HT-29 (cell line): ENCODE measurements at regions not wholly inside any gene's neighbourhood (a gene's known extent, or its start where the extent isn't known, plus 50 kb on each side); places are given as distances from the start of the nearest gene placed in this dataset.
"Not testable (repeated sequence)": the region's sequence is repeated elsewhere in the genome, so short reads cannot be mapped to it uniquely, and the experiment has no call there.

Experiments
- DNase-seq: peaks from one replicate; pipeline ENCODE4 v3.0.0-alpha.2; 2015; ENCODE audit warnings: low spot score

DNA sequence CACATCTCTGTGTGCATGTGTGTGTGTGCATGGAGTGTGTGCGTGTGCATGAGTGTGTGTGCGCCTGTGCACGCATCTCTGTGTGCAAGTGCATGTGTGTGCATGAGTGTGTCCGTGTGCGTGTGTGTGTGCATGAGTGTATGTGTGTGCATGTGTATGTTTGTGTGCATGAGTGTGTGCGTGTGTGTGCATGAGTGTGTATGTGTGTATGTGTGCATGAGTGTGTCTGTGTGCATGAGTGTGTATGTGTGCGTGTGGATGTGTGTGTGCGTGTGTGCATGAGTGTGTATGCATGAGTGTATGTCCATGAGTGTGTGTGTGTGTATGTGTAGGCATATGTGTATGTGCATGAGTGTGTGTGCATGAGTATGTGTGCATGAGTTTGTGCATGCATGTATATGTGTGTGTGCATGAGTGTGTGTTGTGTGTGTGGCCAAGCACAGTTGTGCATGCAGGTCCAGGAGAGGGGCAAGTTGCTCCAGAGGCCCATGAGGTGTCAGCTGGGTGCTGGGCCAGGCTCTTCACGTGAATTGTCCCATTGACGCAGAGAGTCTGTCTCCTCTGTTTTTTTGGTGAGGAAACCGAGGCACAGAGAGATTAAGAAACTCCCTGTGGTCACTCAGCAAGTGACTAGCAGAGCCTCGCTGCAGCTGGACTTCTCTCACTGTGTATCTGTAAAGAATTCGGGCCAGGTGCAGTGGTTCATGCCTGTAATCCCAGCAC, 75.5 kb downstream of the ASB1 start:
- DNase-seq: no peak

DNA sequence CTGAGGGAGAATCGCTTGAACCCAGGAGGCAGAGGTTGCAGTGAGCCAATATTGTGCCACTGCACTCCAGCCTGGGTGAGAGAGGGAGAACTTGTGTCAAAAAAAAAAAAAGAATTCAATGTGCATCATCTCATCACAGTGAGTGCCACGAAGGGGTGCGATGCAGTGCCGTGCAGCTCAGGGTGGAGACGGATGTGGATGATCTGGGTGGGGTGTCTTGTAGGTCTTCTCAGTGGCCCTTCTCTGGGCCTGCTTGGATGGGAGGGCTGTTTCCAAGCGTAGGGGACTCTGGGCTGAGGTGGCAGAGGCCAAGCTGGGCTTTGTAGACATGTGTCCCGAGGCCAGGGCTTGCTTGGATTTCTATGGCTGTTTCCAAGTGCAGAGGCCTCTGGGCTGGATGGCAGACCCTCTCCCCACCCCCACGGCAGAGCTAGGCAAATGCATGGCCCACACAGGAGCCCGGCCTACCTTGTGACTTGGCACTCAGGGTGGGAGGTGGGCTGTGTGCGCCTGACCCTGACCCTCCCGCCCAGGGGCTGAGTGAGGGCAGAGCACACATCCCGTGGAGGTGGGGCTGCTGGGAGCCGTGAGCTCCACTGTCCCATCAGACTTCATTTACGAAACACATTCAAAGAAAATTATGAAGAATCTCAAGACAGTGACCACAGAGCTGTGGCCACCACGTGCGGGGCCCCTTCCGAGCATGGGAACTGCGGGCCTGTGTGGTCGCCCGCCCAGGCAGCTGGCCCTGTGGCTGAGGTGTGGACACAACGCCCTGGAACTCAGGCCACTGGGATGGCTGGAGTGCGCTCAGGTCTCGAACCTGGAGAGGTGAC, 76.4 kb downstream of the ASB1 start:
- DNase-seq: no peak

DNA sequence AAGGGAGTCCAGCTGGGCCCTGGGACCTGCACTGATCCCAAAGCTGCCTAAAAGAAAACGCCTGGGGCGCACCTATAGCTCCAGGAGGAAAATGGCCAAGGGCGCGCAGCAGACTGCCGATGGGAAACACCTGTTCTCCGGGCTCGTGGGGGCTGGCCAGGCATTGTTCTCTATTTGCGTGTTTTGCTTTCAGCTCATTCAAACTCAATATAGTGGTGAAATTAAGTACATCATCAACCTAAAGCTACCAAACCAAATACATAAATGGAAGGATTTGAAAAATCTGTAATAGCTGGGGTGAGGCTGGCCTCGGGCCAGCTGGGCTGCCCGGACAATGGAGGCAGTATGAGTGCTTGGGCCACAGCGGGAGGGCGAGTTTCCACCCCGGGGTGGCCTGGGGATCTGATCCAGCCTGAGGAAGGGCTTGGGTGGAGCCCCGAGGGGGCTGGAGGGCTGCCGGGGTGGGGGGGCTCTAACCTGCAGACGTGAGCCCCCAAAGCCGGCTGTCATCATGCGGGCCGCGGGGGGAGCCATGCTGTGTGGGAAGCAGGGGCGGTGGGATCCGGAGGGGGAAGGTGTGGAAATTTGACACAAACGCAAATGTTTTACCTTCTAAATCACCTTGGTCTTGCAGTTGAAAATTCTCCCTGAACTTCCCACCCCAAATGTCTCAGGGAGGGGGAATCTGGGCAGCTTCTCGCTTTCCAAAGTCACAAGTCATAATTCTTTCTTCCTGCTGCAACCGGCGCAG, 77.6 kb downstream of the ASB1 start:
- no peak for DNase-seq

DNA sequence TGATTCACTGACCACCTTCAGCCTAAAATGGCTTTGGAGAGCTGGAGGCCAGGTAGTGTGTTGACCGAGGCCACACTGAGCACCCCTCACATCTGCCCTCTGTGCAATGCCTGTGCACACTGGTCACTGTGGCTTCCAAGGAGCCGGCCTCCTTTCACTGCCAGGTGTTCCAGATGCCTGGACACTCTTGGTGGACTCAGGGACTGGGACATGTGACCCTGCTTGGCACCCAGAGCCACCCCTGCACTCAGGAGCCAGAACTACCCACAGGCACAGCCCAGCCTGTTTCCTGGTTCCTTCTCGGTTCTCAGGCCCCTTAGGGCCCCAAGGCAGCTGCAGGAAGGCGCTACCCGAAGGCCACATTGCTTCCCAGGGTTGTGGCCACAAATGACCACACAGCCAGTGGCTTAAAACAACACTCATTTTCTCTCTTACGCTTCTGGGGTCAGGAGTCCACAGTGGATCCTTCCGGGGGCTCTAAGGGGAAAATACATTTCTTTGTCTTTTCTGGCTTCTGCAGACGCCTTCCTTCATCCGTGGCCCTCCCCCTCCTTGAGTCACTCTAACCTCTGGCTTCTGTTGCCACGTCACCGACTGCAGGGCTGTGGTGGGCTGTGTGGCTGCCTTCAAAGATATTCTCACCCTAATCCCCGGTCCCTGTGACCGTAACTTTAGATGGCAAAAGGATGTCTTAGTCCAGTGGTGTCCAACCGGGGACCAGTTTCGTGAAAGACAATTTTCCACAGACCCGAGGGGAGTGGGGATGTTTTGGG, 78.6 kb downstream of the ASB1 start:
- no peak for DNase-seq

DNA sequence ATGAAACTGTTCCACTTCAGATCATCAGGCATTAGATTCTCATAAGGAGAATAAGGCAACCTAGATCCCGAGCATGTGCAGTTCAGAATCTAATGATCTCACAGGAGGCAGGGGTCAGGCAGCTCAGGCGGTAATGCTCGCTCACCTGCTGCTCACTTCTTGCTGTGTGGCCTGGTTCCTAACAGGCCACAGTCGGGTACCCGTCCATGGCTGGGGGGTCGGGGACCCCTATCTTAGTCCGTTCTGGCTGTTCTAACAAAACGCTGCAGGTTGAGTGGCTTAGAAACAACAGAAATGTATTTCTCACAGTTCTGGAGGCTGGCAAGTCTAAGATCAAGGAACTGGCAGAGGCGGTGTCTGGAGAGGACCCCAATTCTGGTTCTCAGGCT, 79.2 kb downstream of the ASB1 start:
- DNase-seq: no peak

DNA sequence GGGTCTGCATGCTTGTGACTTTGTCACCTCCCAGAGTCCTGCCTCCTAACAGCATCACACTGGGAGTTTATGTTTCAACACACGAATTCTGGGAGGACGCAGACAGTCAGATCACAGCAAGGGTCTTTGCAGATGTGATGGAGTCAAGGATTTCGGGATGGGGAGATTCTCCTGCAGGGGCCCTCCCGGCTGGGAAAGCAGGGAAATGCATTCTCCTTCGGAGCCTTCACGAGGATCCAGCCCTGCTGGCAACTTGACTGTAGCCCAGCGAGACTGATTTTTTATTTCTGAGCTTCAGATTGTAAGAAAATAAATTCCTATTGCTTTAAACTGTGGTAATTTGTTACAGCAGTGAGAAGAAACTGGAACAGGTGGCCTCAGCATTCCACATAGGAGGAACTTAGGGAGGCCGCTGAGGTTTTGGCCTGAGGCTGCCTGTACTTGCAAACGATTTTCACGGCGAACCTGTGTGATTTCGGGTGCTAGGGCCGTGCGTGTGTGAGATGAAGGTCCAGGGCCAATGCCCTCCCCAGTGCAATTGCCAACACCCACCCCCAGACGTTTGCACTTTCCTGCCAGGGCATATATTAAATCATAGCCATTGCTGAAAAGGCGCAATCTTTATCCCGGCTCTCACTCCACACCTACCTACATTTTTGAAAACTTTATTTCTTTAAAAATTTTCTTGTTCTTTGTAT, 79.8 kb downstream of the ASB1 start:
- DNase-seq: no peak

DNA sequence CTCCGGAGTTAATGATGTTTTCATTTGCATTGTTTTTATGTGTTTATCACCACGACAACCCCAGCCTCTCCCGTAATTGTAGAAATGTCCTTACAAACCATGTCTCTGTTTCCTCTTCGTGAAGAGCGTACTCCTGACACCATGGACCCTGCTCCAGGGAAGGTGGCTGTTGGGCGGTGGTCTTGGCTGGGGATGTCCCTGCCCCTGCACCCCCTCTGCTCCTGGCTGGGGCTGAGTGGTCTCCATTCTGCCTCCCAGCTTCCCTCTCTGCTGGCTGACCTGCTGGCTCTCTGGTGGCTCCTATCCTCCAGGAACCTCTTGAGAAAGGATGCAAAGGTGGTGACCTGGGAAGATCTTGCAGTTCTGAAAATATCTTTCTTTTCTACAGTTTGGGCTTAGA, 81.1 kb downstream of the ASB1 start:
- DNase-seq: no peak

DNA sequence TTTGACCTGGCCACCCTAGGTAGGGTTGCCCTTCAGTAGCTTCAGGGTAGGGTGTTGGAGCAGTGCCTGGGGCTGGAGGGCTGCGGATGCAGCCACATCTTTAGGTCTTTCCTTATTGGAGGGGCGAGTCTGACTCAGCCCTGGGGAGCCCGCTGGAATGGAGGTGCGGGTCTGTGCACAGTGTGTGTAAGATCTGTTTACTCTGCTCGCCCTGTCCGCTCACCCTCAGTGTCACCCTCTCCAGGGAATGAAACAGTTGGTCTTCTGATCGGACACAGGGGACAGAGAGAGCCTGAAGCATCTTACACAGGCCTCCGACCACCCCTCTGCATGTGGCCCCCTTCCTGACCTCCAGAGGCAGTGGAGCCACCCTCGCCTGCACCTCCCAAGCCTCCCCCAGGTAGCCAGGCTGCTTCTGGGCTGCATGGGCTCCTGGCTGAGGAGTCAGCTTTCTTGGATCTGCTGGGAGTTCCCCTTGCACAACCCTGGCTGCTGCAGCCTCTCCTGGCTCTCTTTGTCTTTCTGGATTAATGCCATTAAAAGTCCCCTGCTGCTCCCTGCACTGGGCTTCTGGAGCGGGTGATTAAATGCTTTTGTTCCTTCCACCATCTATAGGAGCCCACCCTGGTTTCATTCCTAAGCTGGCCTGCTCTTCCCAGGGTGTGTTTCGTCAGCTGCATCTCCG, 82.6 kb downstream of the ASB1 start:
- DNase-seq: no peak

DNA sequence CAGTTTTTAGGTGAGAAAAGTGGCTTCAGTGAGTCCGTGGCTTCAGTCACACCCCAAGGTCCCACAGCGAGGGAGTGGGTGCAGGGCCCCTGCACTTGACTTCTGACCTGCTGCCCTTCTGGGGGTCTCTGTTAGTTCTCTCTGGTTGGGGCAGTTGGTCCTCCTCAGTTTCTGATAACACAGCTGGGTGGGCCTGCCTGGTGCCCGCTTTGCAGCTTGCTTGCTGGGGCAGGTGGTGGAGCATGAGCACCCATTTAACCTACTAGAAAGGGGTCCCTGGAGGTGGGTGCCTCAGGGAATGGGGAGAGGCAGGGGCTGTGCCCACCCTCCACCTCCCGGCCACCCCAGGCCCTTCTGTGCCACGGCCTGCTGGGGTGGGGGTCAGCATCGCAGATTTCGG, 83.2 kb downstream of the ASB1 start:
- no peak for DNase-seq

DNA sequence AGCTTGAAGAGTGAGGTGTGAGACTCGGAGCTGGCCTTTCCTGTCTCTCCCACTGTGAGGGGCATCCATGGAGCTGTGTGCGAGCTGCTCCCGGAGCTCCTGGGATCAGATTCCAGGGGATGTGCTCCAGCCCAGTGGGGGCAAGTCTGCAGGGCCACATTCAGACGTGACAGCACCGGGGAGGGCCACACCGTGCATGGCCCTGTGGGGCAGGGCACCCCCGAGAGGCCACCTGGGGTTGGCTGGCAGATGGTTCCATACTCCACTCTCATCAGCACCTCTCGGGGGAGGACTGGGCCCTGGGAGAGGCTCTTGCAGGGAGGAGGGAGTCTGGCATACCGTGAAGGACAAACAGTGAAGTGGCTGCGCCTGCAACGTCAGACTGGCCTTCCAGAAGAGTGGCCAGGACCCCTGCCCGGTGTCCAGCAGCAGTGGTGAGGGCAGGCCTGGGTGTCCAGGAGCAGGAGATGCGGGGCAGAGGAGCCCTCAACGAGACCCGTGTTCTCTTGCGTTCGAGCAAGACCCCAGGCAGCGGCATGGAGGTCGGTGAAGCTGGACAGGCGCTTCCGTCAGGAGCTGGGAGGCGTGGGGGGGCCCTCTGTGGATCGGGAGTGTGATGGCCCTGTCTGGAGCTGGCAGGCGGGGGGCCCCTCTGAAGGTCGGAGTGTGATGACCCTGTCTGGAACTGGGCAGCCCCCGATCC, 84.3 kb downstream of the ASB1 start:
- DNase-seq: no peak

DNA sequence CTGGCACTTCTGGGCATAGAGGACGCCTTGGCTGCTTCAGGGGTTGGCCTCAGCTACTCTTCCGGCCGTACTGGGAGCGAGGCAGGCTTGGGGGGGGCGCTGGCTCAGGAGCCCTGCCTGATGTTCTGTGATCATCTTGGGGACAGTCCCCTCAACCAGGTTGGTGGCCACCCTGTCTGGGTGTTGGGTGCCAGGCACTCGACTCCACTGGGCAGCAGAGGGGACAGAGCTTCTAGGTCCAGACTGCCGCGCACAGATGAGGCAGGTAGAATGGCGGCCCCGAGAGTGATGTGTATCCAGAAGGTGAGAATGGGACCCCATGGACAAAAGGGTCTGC, 84.9 kb downstream of the ASB1 start:
- no peak for DNase-seq

DNA sequence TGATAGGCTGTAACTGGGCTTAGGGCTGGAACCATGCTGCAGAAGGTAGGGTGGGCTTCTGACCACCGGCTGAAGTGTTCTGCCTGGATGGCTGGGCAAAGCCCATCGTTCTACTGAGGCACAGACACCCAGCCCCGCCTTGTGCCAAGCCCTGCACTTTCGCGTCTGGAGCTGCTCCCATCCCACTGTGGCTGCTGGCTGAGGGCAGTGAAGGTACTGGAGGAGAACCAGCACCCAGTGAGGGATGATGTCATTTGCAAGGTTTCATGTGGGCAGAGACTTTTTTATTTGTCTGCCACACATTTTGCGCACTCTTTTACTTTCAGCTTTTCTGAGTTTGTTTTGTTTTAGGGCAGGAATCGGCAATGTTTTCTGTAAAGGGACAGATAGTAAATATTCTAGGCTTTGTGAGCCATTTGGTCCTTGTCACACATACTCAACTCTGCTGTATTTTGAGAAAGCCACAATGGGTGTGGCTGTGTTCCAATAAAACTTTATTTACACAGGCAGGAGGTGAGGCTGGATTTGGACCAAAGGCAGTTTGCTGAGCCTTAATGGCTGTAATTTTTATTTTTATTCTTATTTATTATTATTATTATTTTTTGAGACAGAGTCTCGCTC, 85.6 kb downstream of the ASB1 start:
- no peak for DNase-seq

DNA sequence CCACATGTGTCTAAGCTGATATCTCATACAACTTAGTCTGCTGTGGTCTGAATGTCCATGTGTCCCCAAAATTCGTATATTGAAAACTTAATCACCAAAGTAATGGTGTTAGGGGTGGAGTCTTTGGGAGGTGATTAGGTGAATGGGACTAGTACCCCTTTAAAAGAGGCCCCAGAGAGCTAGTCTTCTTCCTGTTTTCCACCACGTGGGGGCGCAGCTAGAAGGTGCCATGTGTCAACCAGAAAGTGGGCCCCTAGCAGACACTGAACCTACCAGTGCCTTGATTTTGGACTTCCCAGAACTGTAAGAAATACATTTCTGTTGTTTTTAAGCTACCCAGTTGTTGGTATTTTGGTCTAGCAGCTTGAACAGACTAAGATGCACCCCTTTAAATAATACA, 86.6 kb downstream of the ASB1 start:
- DNase-seq: peak; percentile 70

DNA sequence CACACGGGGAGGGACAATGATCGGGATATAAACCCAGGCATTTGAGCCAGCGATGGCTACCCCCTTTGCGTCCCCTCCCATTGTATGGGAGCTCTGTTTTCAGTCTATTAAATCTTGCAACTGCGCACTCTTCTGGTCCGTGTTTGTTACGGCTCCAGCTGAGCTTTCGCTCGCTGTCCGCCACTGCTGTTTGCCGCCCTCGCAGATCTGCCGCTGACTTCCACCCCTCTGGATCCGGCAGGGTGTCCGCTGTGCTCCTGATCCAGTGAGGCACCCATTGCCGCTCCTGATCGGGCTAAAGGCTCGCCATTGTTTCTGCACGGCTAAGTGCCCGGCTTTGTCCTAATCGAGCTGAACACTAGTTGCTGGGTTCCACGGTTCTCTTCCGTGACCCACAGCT, 87.3 kb downstream of the ASB1 start:
- DNase-seq: not testable (repeated sequence)

DNA sequence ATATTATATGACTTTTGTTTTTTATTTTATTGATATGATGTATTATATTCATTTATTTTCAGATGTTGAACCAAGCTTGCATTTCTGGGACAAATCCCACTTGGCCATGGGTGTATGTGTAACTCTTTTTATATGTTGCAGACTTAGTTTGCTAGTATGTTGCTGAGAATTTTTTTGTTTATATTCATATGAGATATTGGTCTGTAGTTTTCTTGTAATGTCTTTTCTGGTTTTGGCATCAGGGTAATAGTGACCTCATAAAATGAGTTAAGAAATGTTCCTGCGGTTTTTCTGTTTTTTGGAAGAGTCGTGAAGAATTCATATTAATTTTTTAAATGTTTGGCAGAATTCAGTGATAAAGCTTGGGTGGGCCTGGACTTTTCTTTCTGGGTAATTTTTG, 88.7 kb downstream of the ASB1 start:
- no peak for DNase-seq

DNA sequence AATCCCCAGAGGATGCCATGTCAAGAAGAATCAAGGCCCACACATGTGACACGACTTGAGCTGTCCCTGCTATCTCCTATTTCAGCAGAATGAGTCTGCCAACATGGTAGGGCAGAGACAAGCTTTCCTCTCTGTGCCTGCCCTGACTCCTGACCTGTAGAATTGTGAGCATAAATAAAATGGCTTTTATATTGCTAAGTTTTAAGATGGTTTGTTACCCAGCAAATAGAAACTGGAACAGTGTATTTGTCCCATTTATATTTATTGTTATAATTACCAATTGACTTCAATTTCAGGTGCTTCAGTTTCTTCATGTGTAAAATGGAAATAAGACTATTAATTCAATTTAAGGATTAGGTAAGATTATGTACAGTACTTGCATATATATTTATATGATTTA, 90.5 kb downstream of the ASB1 start:
- DNase-seq: no peak

DNA sequence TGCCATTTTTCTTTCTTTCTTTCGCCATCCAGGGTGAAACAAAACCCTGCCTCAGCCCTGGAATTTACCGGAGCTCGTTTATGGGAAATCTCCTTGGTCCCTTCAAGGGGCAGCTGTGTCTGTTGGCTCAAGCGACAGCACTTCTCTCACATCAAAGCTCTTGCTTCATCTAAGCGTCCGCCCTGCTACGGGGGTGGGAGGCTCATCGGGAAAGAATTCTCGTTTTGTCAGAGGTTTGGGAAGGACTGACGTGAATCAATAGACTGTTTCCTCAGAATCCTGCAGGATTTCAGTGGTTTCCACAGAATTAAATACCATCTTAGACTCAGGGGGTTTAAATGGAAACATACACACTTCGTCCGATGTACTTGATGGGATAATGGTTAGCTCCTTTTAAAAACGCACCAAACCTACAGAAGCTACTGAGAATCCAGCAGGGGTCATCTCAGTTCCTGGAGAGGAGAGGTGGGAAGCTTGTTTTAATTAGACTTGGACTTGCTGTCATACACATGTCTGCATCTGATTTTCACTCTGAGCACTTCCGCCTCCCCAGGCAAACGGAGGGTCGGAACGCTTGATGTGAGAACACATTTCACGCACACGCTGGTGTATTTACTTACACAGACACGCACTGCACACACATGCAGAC, 91.6 kb downstream of the ASB1 start:
- DNase-seq: no peak

DNA sequence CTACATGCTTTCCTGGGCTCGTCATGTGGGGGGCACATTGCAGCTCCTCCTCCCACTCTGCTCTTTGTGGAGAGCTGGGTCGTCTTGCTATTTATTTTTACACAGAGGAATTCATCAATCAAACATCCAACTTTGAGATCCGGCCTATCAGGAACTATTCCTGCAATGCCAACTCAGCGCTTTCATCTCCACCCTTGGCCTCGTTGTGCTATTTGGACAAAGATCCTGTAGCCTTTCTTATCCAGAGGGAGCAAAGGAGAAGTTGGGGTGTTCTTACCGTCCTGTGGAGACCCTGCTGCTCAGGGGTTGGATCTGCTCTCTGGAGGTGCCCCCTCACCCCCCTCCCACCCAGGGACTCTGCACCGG, 92.1 kb downstream of the ASB1 start:
- DNase-seq: no peak

DNA sequence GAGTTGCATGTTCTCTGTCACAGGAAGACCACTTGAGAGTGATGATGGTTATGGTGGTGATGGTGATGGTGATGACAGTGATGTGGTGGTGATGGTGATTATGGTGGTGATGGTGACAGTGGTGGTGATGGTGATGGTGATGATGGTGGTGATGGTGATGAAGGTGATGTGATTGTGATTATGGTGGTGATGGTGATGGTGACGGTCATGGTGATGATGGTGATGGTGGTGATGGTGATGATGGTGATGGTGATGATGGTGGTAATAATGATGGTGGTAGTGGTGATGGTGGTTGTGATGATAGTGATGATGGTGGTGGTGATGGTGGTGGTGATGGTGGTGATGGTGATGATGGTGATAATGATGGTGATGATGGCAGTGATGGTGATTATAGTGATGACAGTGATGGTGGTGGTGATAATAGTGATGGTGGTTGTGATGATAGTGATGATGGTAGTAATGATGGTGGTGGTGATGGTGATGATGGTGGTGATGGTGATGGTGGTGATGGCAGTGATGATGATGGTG, 93.7 kb downstream of the ASB1 start:
- no peak for DNase-seq
